SK-N-SH treated with all-trans-retinoic acid at 6 μM for 48 hours (cell line): ENCODE measurements at regions not wholly inside any gene's neighbourhood (a gene's known extent, or its start where the extent isn't known, plus 50 kb on each side); places are given as distances from the start of the nearest gene placed in this dataset.

Experiments
- ARNTL ChIP-seq: fragments of 450-650 bp; formaldehyde crosslinking; IDR thresholded peaks from 2 replicates; pipeline ENCODE4 v1.5.0; 2020; ENCODE audit warnings: low read depth, mild to moderate bottlenecking, moderate library complexity, borderline replicate concordance
- PATZ1 ChIP-seq: fragments of 250-450 bp; sonication (Bioruptor Pico); IDR thresholded peaks from 2 replicates; pipeline ENCODE4 v1.8.0; 2020; ENCODE audit warnings: mild to moderate bottlenecking, moderate library complexity, borderline replicate concordance
- ZFP3 ChIP-seq: fragments of 250-450 bp; sonication (Bioruptor Pico); IDR thresholded peaks from 2 replicates; pipeline ENCODE4 v1.5.0; 2020; ENCODE audit warnings: mild to moderate bottlenecking, moderate library complexity

DNA sequence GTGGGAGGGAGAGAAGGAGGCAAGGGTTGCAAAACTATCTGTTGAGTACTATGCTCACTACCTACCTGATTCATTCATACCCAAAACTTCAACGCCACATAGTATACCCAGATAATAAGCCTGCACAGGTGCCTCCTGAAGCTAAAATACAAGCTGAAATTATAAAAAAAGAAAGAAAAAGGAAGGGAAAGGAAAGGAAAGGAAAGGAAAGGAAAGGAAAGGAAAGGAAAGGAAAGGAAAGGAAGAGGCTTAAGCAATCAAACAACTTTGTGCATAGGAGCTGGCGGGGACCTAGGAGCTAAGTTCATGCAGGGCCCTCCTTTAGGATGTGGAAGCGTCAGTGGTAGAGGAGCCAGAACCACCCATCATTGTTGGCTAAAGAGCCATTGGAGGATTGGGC lies 108.9 kb upstream of the SYNDIG1 start:
- TF ChIP-seq ARNTL (CRISPR knock-in tag) (no peak), ZFP3 (no peak), PATZ1 (CRISPR knock-in tag) (no peak)
